ENCODE measurements at regions not wholly inside any gene's neighbourhood (a gene's known extent, or its start where the extent isn't known, plus 50 kb on each side); places are given as distances from the start of the nearest gene placed in this dataset.

DNA sequence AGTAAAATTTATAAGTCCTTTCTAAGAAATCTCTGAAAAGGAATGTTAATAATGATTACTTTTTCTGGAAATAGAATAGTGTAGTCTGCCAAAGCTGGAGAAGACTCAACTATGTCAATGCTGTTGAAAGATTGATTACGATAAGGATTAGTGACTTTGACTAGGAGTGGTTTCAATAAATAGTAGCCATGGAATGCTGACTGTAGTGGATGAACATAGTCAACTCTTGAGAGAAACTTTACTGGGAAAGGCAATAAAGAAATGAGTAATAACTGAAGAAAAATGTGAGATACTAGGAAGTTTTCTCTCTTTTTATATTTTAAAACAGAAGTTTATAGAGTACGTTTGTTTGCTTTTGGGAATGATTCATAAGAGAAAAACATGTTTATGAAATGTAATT lies 105.0 kb upstream of the CDK13 start (continued):
- TF ChIP-seq ZNF263 (CRISPR knock-in tag; IDR thresholded peaks at IDR 0.05; ENCODE audit: low read depth) (no peak), NFE2L1 (CRISPR knock-in tag; IDR thresholded peaks at IDR 0.05) (no peak), ZNF416 (CRISPR knock-in tag; IDR thresholded peaks at IDR 0.05) (no peak), MXD4 (CRISPR knock-in tag; IDR thresholded peaks at IDR 0.05; ENCODE audit: borderline replicate concordance) (no peak)
- TF ChIP-seq, protein P1, sequence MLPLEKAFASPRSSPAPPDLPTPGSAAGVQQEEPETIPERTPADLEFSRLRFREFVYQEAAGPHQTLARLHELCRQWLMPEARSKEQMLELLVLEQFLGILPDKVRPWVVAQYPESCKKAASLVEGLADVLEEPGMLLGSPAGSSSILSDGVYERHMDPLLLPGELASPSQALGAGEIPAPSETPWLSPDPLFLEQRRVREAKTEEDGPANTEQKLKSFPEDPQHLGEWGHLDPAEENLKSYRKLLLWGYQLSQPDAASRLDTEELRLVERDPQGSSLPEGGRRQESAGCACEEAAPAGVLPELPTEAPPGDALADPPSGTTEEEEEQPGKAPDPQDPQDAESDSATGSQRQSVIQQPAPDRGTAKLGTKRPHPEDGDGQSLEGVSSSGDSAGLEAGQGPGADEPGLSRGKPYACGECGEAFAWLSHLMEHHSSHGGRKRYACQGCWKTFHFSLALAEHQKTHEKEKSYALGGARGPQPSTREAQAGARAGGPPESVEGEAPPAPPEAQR (CRISPR knock-in tag; IDR thresholded peaks at IDR 0.05): no peak
- TF ChIP-seq, protein P2, sequence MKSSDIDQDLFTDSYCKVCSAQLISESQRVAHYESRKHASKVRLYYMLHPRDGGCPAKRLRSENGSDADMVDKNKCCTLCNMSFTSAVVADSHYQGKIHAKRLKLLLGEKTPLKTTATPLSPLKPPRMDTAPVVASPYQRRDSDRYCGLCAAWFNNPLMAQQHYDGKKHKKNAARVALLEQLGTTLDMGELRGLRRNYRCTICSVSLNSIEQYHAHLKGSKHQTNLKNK (CRISPR knock-in tag; IDR thresholded peaks at IDR 0.05): no peak
- TF ChIP-seq, protein P3, sequence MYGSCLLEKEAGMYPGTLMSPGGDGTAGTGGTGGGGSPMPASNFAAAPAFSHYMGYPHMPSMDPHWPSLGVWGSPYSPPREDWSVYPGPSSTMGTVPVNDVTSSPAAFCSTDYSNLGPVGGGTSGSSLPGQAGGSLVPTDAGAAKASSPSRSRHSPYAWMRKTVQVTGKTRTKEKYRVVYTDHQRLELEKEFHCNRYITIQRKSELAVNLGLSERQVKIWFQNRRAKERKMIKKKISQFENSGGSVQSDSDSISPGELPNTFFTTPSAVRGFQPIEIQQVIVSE (CRISPR knock-in tag; IDR thresholded peaks at IDR 0.05; ENCODE audit: borderline replicate concordance): no peak

DNA sequence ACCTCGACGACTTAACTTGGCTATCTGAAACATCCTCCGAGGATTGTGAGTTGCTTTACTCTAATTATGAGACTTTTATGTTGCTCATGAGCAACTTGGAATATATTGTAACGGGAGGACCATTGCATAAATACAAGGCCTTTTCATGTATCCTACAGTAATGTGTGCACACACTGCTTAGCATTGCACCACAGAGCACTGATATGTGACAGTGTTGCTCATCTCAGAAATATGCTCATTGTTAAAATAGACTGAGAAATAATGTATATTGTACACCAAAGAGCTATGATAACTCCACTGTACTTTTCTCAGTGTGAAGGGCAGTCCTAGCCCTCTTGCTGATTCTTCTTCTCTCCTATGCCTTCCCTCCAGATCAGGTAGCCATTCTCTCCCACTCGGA lies 102.8 kb upstream of the CDK13 start:
- POLR2A ChIA-PET: no interaction called here
- H3K4me3 Mint-ChIP-seq: no peak overlapping the region
- no peak overlapping the region for H3K27ac Mint-ChIP-seq
- no peaks in the 10 kb centered on the region for H3K4me1 Mint-ChIP-seq
- no peaks in the 10 kb centered on the region for H3K9me3 Mint-ChIP-seq
- DNase-seq (ENCODE audit: low spot score) (no peak), ATAC-seq (no peak)
- CTCF ChIA-PET: no interaction called here
- TF ChIP-seq TP53 (CRISPR knock-in tag; IDR thresholded peaks at IDR 0.05) (no peak), ZNF263 (CRISPR knock-in tag; IDR thresholded peaks at IDR 0.05; ENCODE audit: low read depth) (no peak), ZNF671 (CRISPR knock-in tag; IDR thresholded peaks at IDR 0.05) (no peak)
- TF ChIP-seq, protein P4, sequence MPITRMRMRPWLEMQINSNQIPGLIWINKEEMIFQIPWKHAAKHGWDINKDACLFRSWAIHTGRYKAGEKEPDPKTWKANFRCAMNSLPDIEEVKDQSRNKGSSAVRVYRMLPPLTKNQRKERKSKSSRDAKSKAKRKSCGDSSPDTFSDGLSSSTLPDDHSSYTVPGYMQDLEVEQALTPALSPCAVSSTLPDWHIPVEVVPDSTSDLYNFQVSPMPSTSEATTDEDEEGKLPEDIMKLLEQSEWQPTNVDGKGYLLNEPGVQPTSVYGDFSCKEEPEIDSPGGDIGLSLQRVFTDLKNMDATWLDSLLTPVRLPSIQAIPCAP (CRISPR knock-in tag; IDR thresholded peaks at IDR 0.05): no peak
- TF ChIP-seq, protein P5, sequence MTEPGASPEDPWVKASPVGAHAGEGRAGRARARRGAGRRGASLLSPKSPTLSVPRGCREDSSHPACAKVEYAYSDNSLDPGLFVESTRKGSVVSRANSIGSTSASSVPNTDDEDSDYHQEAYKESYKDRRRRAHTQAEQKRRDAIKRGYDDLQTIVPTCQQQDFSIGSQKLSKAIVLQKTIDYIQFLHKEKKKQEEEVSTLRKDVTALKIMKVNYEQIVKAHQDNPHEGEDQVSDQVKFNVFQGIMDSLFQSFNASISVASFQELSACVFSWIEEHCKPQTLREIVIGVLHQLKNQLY (CRISPR knock-in tag; IDR thresholded peaks at IDR 0.05): no peak
- TF ChIP-seq, protein P6, sequence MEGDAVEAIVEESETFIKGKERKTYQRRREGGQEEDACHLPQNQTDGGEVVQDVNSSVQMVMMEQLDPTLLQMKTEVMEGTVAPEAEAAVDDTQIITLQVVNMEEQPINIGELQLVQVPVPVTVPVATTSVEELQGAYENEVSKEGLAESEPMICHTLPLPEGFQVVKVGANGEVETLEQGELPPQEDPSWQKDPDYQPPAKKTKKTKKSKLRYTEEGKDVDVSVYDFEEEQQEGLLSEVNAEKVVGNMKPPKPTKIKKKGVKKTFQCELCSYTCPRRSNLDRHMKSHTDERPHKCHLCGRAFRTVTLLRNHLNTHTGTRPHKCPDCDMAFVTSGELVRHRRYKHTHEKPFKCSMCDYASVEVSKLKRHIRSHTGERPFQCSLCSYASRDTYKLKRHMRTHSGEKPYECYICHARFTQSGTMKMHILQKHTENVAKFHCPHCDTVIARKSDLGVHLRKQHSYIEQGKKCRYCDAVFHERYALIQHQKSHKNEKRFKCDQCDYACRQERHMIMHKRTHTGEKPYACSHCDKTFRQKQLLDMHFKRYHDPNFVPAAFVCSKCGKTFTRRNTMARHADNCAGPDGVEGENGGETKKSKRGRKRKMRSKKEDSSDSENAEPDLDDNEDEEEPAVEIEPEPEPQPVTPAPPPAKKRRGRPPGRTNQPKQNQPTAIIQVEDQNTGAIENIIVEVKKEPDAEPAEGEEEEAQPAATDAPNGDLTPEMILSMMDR (IDR thresholded peaks at IDR 0.05): no peak
- TF ChIP-seq, protein P7, sequence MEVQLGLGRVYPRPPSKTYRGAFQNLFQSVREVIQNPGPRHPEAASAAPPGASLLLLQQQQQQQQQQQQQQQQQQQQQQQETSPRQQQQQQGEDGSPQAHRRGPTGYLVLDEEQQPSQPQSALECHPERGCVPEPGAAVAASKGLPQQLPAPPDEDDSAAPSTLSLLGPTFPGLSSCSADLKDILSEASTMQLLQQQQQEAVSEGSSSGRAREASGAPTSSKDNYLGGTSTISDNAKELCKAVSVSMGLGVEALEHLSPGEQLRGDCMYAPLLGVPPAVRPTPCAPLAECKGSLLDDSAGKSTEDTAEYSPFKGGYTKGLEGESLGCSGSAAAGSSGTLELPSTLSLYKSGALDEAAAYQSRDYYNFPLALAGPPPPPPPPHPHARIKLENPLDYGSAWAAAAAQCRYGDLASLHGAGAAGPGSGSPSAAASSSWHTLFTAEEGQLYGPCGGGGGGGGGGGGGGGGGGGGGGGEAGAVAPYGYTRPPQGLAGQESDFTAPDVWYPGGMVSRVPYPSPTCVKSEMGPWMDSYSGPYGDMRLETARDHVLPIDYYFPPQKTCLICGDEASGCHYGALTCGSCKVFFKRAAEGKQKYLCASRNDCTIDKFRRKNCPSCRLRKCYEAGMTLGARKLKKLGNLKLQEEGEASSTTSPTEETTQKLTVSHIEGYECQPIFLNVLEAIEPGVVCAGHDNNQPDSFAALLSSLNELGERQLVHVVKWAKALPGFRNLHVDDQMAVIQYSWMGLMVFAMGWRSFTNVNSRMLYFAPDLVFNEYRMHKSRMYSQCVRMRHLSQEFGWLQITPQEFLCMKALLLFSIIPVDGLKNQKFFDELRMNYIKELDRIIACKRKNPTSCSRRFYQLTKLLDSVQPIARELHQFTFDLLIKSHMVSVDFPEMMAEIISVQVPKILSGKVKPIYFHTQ (CRISPR knock-in tag; IDR thresholded peaks at IDR 0.05): no peak
- TF ChIP-seq, protein P8, sequence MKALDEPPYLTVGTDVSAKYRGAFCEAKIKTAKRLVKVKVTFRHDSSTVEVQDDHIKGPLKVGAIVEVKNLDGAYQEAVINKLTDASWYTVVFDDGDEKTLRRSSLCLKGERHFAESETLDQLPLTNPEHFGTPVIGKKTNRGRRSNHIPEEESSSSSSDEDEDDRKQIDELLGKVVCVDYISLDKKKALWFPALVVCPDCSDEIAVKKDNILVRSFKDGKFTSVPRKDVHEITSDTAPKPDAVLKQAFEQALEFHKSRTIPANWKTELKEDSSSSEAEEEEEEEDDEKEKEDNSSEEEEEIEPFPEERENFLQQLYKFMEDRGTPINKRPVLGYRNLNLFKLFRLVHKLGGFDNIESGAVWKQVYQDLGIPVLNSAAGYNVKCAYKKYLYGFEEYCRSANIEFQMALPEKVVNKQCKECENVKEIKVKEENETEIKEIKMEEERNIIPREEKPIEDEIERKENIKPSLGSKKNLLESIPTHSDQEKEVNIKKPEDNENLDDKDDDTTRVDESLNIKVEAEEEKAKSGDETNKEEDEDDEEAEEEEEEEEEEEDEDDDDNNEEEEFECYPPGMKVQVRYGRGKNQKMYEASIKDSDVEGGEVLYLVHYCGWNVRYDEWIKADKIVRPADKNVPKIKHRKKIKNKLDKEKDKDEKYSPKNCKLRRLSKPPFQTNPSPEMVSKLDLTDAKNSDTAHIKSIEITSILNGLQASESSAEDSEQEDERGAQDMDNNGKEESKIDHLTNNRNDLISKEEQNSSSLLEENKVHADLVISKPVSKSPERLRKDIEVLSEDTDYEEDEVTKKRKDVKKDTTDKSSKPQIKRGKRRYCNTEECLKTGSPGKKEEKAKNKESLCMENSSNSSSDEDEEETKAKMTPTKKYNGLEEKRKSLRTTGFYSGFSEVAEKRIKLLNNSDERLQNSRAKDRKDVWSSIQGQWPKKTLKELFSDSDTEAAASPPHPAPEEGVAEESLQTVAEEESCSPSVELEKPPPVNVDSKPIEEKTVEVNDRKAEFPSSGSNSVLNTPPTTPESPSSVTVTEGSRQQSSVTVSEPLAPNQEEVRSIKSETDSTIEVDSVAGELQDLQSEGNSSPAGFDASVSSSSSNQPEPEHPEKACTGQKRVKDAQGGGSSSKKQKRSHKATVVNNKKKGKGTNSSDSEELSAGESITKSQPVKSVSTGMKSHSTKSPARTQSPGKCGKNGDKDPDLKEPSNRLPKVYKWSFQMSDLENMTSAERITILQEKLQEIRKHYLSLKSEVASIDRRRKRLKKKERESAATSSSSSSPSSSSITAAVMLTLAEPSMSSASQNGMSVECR (CRISPR knock-in tag; IDR thresholded peaks at IDR 0.05; ENCODE audit: borderline replicate concordance): no peak
- peaks cover 2% of the 10 kb centered on the region; the same call in 1 of the 2 replicates for H3K27me3 Mint-ChIP-seq (ENCODE audit: low read depth)
- no peaks in the 10 kb centered on the region for H3K36me3 Mint-ChIP-seq

Measured in WTC11 (cell line).